OCI-LY3 (cell line): ENCODE measurements at regions not wholly inside any gene's neighbourhood (a gene's known extent, or its start where the extent isn't known, plus 50 kb on each side); places are given as distances from the start of the nearest gene placed in this dataset.

Source experiments
- H2AFZ ChIP-seq: fragments of 200-600, 300-600 bp; shearing (Covaris generic); 2 replicates; pipeline ENCODE4 v1.6.0; 2014; ENCODE audit warnings: antibody characterized with exemption, low read depth, low read length
- H3K27ac ChIP-seq: fragments of 200-600, 300-600 bp; sonication (generic); 2 replicates; pipeline ENCODE4 v1.5.1; 2014; ENCODE audit warnings: mild to moderate bottlenecking, low read length, moderate library complexity, mixed read lengths
- H3K27me3 ChIP-seq: fragments of 200-600, 300-600 bp; sonication (generic); 2 replicates; pipeline ENCODE4 v1.6.1; 2014; ENCODE audit warnings: low read depth, low read length, mixed read lengths
- H3K36me3 ChIP-seq: fragments of 200-600, 300-600 bp; sonication (generic); replicated peaks from 2 replicates; pipeline ENCODE3; 2014; ENCODE audit warnings: low read depth, low read length, mixed read lengths
- H3K4me1 ChIP-seq: fragments of 300-600, 200-600 bp; sonication (generic); 2 replicates; pipeline ENCODE4 v1.6.1; 2014; ENCODE audit warnings: low read length, mixed read lengths
- H3K4me2 ChIP-seq: fragments of 200-600, 300-600 bp; sonication (generic); 2 replicates; pipeline ENCODE4 v1.6.1; 2014; ENCODE audit warnings: low read length, mixed read lengths
- H3K4me3 ChIP-seq: fragments of 300-600, 200-600 bp; sonication (generic); 2 replicates; pipeline ENCODE4 v1.5.1; 2014; ENCODE audit warnings: antibody characterized with exemption, mild to moderate bottlenecking, low read length, moderate library complexity
- H3K79me2 ChIP-seq: fragments of 300-600, 200-600 bp; shearing (Covaris generic); 2 replicates; pipeline ENCODE4 v1.6.1; 2014; ENCODE audit warnings: mild to moderate bottlenecking, low read length, mixed read lengths
- H3K9ac ChIP-seq: fragments of 300-600, 200-600 bp; shearing (Covaris generic); 2 replicates; pipeline ENCODE4 v1.6.0; 2014; ENCODE audit warnings: mild to moderate bottlenecking, low read length, moderate library complexity
- H3K9me3 ChIP-seq: fragments of 200-600, 300-600 bp; shearing (Covaris generic); 2 replicates; pipeline ENCODE4 v1.6.1; 2014; ENCODE audit warnings: low read length, mixed read lengths; ENCODE audit not compliant: insufficient read depth
- H4K20me1 ChIP-seq: fragments of 200-600, 300-600 bp; sonication (generic); 2 replicates; pipeline ENCODE4 v1.6.1; 2016; ENCODE audit warnings: low read length, mixed read lengths; ENCODE audit not compliant: insufficient read depth
- CTCF ChIP-seq: fragments of 200-600, 300-600 bp; sonication (generic); IDR thresholded peaks from 2 replicates; pipeline ENCODE4 v1.5.1; 2014; ENCODE audit warnings: antibody characterized with exemption, low read length, low read depth
- EZH2phosphoT487 ChIP-seq: fragments of 200-600 bp; shearing (Covaris generic); IDR thresholded peaks from 2 replicates; pipeline ENCODE4 v1.6.1; 2018; ENCODE audit warnings: antibody characterized with exemption, mixed run types, low read depth

GRCh38 chr4:153034681-153035080, 98.6 kb downstream of the FHDC1 start:
- no peaks in the 10 kb centered on the region for H3K4me1 ChIP-seq
- no peak overlapping the region for H3K9ac ChIP-seq
- no peaks in the 10 kb centered on the region for H4K20me1 ChIP-seq
- H3K36me3 ChIP-seq: no peaks in the 10 kb centered on the region
- H3K27me3 ChIP-seq: peaks cover 5% of the 10 kb centered on the region; the same call in 1 of the 2 replicates
- no peak overlapping the region for H3K4me2 ChIP-seq
- H3K9me3 ChIP-seq: peaks cover 12% of the 10 kb centered on the region; the same call in 1 of the 2 replicates
- no peak overlapping the region for H3K27ac ChIP-seq
- no peak overlapping the region for H2AFZ ChIP-seq
- no peaks in the 10 kb centered on the region for H3K79me2 ChIP-seq
- no peak overlapping the region for H3K4me3 ChIP-seq
- no peak for TF ChIP-seq CTCF
- TF ChIP-seq EZH2phosphoT487: no peak

GRCh38 chr4:153036931-153037482, 100.9 kb downstream of the FHDC1 start:
- Histone ChIP-seq H3K79me2 (no peaks in the 10 kb centered on the region), H3K4me2 (no peak overlapping the region)

GRCh38 chr4:153038623-153039311, 102.6 kb downstream of the FHDC1 start:
- H3K4me2 ChIP-seq: no peak overlapping the region
- H3K4me1 ChIP-seq: no peaks in the 10 kb centered on the region
- no peaks in the 10 kb centered on the region for H3K79me2 ChIP-seq
- no peak for TF ChIP-seq EZH2phosphoT487
- no peak for TF ChIP-seq CTCF
- H3K9ac ChIP-seq: no peak overlapping the region
- 0 out of 2 replicates have a peak, but pooled peaks cover 6% of the 10 kb centered on the region for H3K9me3 ChIP-seq
- no peak overlapping the region for H2AFZ ChIP-seq
- no peak overlapping the region for H3K27ac ChIP-seq
- H3K27me3 ChIP-seq: peaks cover 5% of the 10 kb centered on the region; the same call in 1 of the 2 replicates
- H3K4me3 ChIP-seq: no peak overlapping the region
- no peaks in the 10 kb centered on the region for H4K20me1 ChIP-seq
- no peaks in the 10 kb centered on the region for H3K36me3 ChIP-seq

More at GRCh38 chr4:153036931-153037482, 100.9 kb downstream of the FHDC1 start:
- H3K9me3 ChIP-seq: 0 out of 2 replicates have a peak, but pooled peaks cover 6% of the 10 kb centered on the region
- no peaks in the 10 kb centered on the region for H4K20me1 ChIP-seq
- H3K4me3 ChIP-seq: no peak overlapping the region
- no peak overlapping the region for H3K9ac ChIP-seq
- no peaks in the 10 kb centered on the region for H3K36me3 ChIP-seq
- TF ChIP-seq EZH2phosphoT487 (no peak), CTCF (no peak)
- H3K4me1 ChIP-seq: no peaks in the 10 kb centered on the region
- peaks cover 5% of the 10 kb centered on the region; the same call in 1 of the 2 replicates for H3K27me3 ChIP-seq
- no peak overlapping the region for H3K27ac ChIP-seq
- H2AFZ ChIP-seq: no peak overlapping the region

- Histone ChIP-seq H3K4me1 (peaks cover 3% of the 10 kb centered on the region; the same call in 1 of the 2 replicates), H3K27ac (no peak overlapping the region), H3K27me3 (peaks cover 5% of the 10 kb centered on the region; the same call in 1 of the 2 replicates), H3K36me3 (no peaks in the 10 kb centered on the region), H3K4me3 (no peak overlapping the region), H3K4me2 (no peak overlapping the region), H3K9me3 (0 out of 2 replicates have a peak, but pooled peaks cover 6% of the 10 kb centered on the region), H4K20me1 (no peaks in the 10 kb centered on the region), H3K9ac (no peak overlapping the region), H3K79me2 (no peaks in the 10 kb centered on the region), H2AFZ (no peak overlapping the region)
- no peak for TF ChIP-seq CTCF
Measured at GRCh38 chr4:153039542-153040185, 103.5 kb downstream of the FHDC1 start.
